IMR-90 (cell line): ENCODE measurements at regions not wholly inside any gene's neighbourhood (a gene's known extent, or its start where the extent isn't known, plus 50 kb on each side); places are given as distances from the start of the nearest gene placed in this dataset.

Experiments
- ATAC-seq: fragments of 200-7000 bp; cut with Tn5 transposase; 2 replicates; pipeline ENCODE4 v1.9.1; 2020; ENCODE audit warnings: low read depth, mild to moderate bottlenecking, moderate library complexity
- BruUV-seq: library from RNA; stranded (reverse); fragments of 400-500 nt; replicated peaks from 2 replicates; lab custom pipeline; 2021; lab: Mats Ljungman, UMichigan
- CTCF ChIA-PET: fragments of 300-600 bp; formaldehyde crosslinking; extraction: SDS; loops from one replicate; lab custom pipeline; 2021; ENCODE audit warnings: antibody characterized with exemption; lab: Yijun Ruan, JAX
- POLR2A ChIA-PET: fragments of 300-600 bp; sonication (Branson Sonifier 250); formaldehyde crosslinking; loops from one replicate; lab custom pipeline; 2022; ENCODE audit warnings: antibody characterized with exemption; ENCODE audit not compliant: unreplicated experiment; lab: Charles Lee
- DNase-seq: peaks from one replicate; pipeline ENCODE4 v3.0.0; 2013
- H2AFZ ChIP-seq: replicated peaks from 2 replicates; pipeline ENCODE3; 2013; ENCODE audit warnings: low read length, mild to moderate bottlenecking; ENCODE audit not compliant: poor library complexity
- H2AK5ac ChIP-seq: 2 replicates; pipeline ENCODE4 v1.6.1; 2013; ENCODE audit warnings: low read depth, low read length, inconsistent platforms
- H2AK9ac ChIP-seq: replicated peaks from 2 replicates; pipeline ENCODE3; 2013; ENCODE audit warnings: mild to moderate bottlenecking, low read depth, low read length, moderate library complexity; ENCODE audit not compliant: poor library complexity
- H2BK120ac ChIP-seq: 2 replicates; pipeline ENCODE4 v1.6.1; 2013; ENCODE audit warnings: low read depth, low read length, inconsistent platforms
- H2BK15ac ChIP-seq: 3 replicates; pipeline ENCODE4 v1.6.1; 2013; ENCODE audit warnings: low read depth, low read length, inconsistent platforms
- H2BK20ac ChIP-seq: 2 replicates; pipeline ENCODE4 v1.6.1; 2013; ENCODE audit warnings: low read depth, mild to moderate bottlenecking, inconsistent platforms, low read length, moderate library complexity
- H2BK5ac ChIP-seq: 2 replicates; pipeline ENCODE4 v1.6.1; 2013; ENCODE audit warnings: mild to moderate bottlenecking, low read depth, low read length, inconsistent platforms; ENCODE audit not compliant: poor library complexity, severe bottlenecking
- H3K14ac ChIP-seq: replicated peaks from 2 replicates; pipeline ENCODE4 v1.6.1; 2013; ENCODE audit warnings: low read depth, low read length, inconsistent platforms
- H3K18ac ChIP-seq: 2 replicates; pipeline ENCODE4 v1.6.1; 2013; ENCODE audit warnings: low read depth, low read length, control low read depth
- H3K23ac ChIP-seq: 2 replicates; pipeline ENCODE4 v1.6.1; 2013; ENCODE audit warnings: low read depth, low read length, inconsistent platforms
- H3K27ac ChIP-seq: 2 replicates; pipeline ENCODE4 v1.5.1; 2013; ENCODE audit warnings: mild to moderate bottlenecking, control low read depth, low read length; ENCODE audit not compliant: insufficient read depth
- H3K27me3 ChIP-seq: 2 replicates; pipeline ENCODE4 v1.6.1; 2013; ENCODE audit warnings: low read length; ENCODE audit not compliant: control insufficient read depth, insufficient read depth
- H3K36me3 ChIP-seq: 2 replicates; pipeline ENCODE4 v1.6.1; 2013; ENCODE audit warnings: low read length, mixed read lengths; ENCODE audit not compliant: control insufficient read depth, insufficient read depth
- H3K4ac ChIP-seq: 2 replicates; pipeline ENCODE4 v1.6.1; 2013; ENCODE audit warnings: low read depth, low read length, inconsistent platforms
- H3K4me1 ChIP-seq: 2 replicates; pipeline ENCODE4 v1.6.1; 2013; ENCODE audit warnings: low read length, mixed read lengths; ENCODE audit not compliant: control insufficient read depth, insufficient read depth
- H3K4me2 ChIP-seq: 2 replicates; pipeline ENCODE4 v1.6.1; 2013; ENCODE audit warnings: low read depth, mild to moderate bottlenecking, control low read depth, low read length, moderate library complexity
- H3K4me3 ChIP-seq: 2 replicates; pipeline ENCODE4 v1.5.1; 2013; ENCODE audit warnings: low read depth, mild to moderate bottlenecking, control low read depth, low read length, moderate library complexity; ENCODE audit not compliant: insufficient read depth
- H3K56ac ChIP-seq: 2 replicates; pipeline ENCODE4 v1.6.1; 2013; ENCODE audit warnings: low read length, inconsistent platforms; ENCODE audit not compliant: insufficient read depth; ENCODE audit errors: extremely low read depth
- H3K79me1 ChIP-seq, 2 experiments: 2 replicates each; pipeline ENCODE4 v1.6.1; 2013; ENCODE audit warnings: low read length in 2 of 2, inconsistent platforms in 1 of 2, low read depth in 1 of 2
- H3K9ac ChIP-seq: 2 replicates; pipeline ENCODE4 v1.6.1; 2013; ENCODE audit warnings: low read depth, low read length, control low read depth
- H3K9me1 ChIP-seq: 2 replicates; pipeline ENCODE4 v1.6.1; 2013; ENCODE audit warnings: low read length, inconsistent platforms; ENCODE audit not compliant: insufficient read depth
- H3K9me3 ChIP-seq: 2 replicates; pipeline ENCODE4 v1.6.1; 2013; ENCODE audit warnings: low read length; ENCODE audit not compliant: control insufficient read depth, insufficient read depth
- H4K20me1 ChIP-seq: 2 replicates; pipeline ENCODE4 v1.6.1; 2013; ENCODE audit warnings: low read length, inconsistent platforms; ENCODE audit not compliant: insufficient read depth
- H4K5ac ChIP-seq: 2 replicates; pipeline ENCODE4 v1.6.1; 2013; ENCODE audit warnings: mild to moderate bottlenecking, low read depth, low read length, control low read depth
- H4K8ac ChIP-seq, 2 experiments: 2 replicates each; pipeline ENCODE4 v1.6.1; 2013; ENCODE audit warnings: low read depth in 2 of 2, low read length in 2 of 2, control low read depth in 1 of 2, inconsistent platforms in 1 of 2
- H4K91ac ChIP-seq: 2 replicates; pipeline ENCODE4 v1.6.1; 2013; ENCODE audit warnings: low read depth, low read length, inconsistent platforms; ENCODE audit not compliant: insufficient read depth
- BHLHE40 ChIP-seq: fragments of 150-350 bp; IDR thresholded peaks from 2 replicates; pipeline ENCODE4 v1.6.1; 2016; ENCODE audit warnings: mild to moderate bottlenecking, low read depth, low read length
- CEBPB ChIP-seq: IDR thresholded peaks from 2 replicates; pipeline ENCODE4 v1.6.1; 2012; ENCODE audit warnings: low read depth, low read length, improper control_type of control experiment
- CHD1 ChIP-seq: IDR thresholded peaks from 2 replicates; pipeline ENCODE4 v1.6.1; 2012; ENCODE audit warnings: low read depth, low read length, improper control_type of control experiment
- CTCF ChIP-seq: conservative IDR thresholded peaks from 2 replicates; pipeline ENCODE4 v1.5.1; 2012; ENCODE audit warnings: mild to moderate bottlenecking, low read depth, low read length, improper control_type of control experiment
- ELK1 ChIP-seq: fragments of 150-350 bp; IDR thresholded peaks from 2 replicates; pipeline ENCODE4 v1.6.1; 2016; ENCODE audit warnings: low read depth, mild to moderate bottlenecking, low read length, moderate library complexity, borderline replicate concordance
- FOS ChIP-seq: fragments of 150-350 bp; IDR thresholded peaks from 2 replicates; pipeline ENCODE4 v1.6.1; 2016; ENCODE audit warnings: low read depth, low read length
- MAFK ChIP-seq: IDR thresholded peaks from 2 replicates; pipeline ENCODE4 v1.6.1; 2012; ENCODE audit warnings: low read depth, low read length, improper control_type of control experiment
- MAZ ChIP-seq: IDR thresholded peaks from 2 replicates; pipeline ENCODE4 v1.6.1; 2012; ENCODE audit warnings: low read depth, mild to moderate bottlenecking, low read length, improper control_type of control experiment, moderate library complexity, borderline replicate concordance
- MXI1 ChIP-seq: IDR thresholded peaks from 2 replicates; pipeline ENCODE4 v1.6.1; 2012; ENCODE audit warnings: low read depth, mild to moderate bottlenecking, low read length, moderate library complexity, borderline replicate concordance
- NFE2L2 ChIP-seq: fragments of 150-350 bp; IDR thresholded peaks from 2 replicates; pipeline ENCODE4 v1.6.1; 2016; ENCODE audit warnings: low read depth, mild to moderate bottlenecking, low read length
- POLR2A ChIP-seq: IDR thresholded peaks from 2 replicates; pipeline ENCODE4 v1.6.1; 2012; ENCODE audit warnings: mild to moderate bottlenecking, low read depth, low read length
- RAD21 ChIP-seq: IDR thresholded peaks from 2 replicates; pipeline ENCODE4 v1.6.1; 2012; ENCODE audit warnings: low read length, improper control_type of control experiment
- RCOR1 ChIP-seq: IDR thresholded peaks from 2 replicates; pipeline ENCODE4 v1.6.1; 2012; ENCODE audit warnings: mild to moderate bottlenecking, low read length, improper control_type of control experiment; ENCODE audit not compliant: insufficient replicate concordance
- RFX5 ChIP-seq: IDR thresholded peaks from 2 replicates; pipeline ENCODE4 v1.8.0; 2012; ENCODE audit warnings: low read depth, mild to moderate bottlenecking, low read length, moderate library complexity
- SMC3 ChIP-seq: fragments of 150-350 bp; IDR thresholded peaks from 2 replicates; pipeline ENCODE4 v1.6.1; 2016; ENCODE audit warnings: low read depth, mild to moderate bottlenecking, antibody characterized with exemption, low read length, moderate library complexity
- USF2 ChIP-seq: fragments of 150-350 bp; IDR thresholded peaks from 2 replicates; pipeline ENCODE4 v1.6.1; 2017; ENCODE audit warnings: mild to moderate bottlenecking, antibody characterized with exemption, low read length, low read depth
- WGBS, 2 experiments: methylation state at CpG; one replicate each; pipeline versions ENCODE4 v1.1.5 to v1.1.7; 2013; ENCODE audit warnings: missing lambda C conversion rate in 2 of 2; ENCODE audit not compliant: insufficient read length in 1 of 2; ENCODE audit errors: extremely low coverage in 2 of 2; 5-methylcytosine and 5-hydroxymethylcytosine counted together
- dilution Hi-C: fragments of 300-500 bp; cut with HindIII; formaldehyde crosslinking; loops from one replicate; pipeline ENCODE4 v1.14.3; 2018; ENCODE audit warnings: low sequenced_read_pairs; ENCODE audit not compliant: unreplicated experiment
- in situ Hi-C: fragments of 300-500 bp; cut with MboI; formaldehyde crosslinking; loops from 3 replicates; pipeline ENCODE4 v1.14.3; 2019; ENCODE audit warnings: low sequenced_read_pairs, inconsistent platforms, mixed read lengths
- intact Hi-C: fragments of 100-400 bp; cut with micrococcal nuclease; formaldehyde crosslinking; loops from 2 replicates; pipeline ENCODE4 v1.10.0; 2022

- DNase-seq: no peak
- Histone ChIP-seq H3K4me1 (no peaks in the 10 kb centered on the region), H3K27me3 (no peaks in the 10 kb centered on the region), H3K4me2 (no peak overlapping the region), H3K9me1 (no peaks in the 10 kb centered on the region), H3K56ac (no peak overlapping the region), H2AK9ac (no peak overlapping the region), H2BK120ac (no peak overlapping the region), H4K5ac (no peak overlapping the region), H3K9me3 (peaks cover 11% of the 10 kb centered on the region), H3K36me3 (no peaks in the 10 kb centered on the region), H3K9ac (no peak overlapping the region), H2AK5ac (no peak overlapping the region), H3K27ac (no peak overlapping the region), H2BK5ac (no peak overlapping the region), H2BK15ac (no peak overlapping the region), H2AFZ (no peak overlapping the region), H2BK20ac (no peak overlapping the region), H4K91ac (no peak overlapping the region), H3K18ac (no peak overlapping the region), H4K8ac (no peak overlapping the region), H3K4me3 (no peak overlapping the region), H3K23ac (no peak overlapping the region), H4K20me1 (no peaks in the 10 kb centered on the region), H3K4ac (no peak overlapping the region), H3K79me1 (no peaks in the 10 kb centered on the region), H3K14ac (no peak overlapping the region)
- dilution Hi-C loops: no loop called here
- WGBS, 2 experiments: 80% methylated on average over 4 of the region's 11 CpGs; no CpG with 5 or more reads in 1 of the 2 experiments
- POLR2A ChIA-PET: no interaction called here
- no peak for ATAC-seq
- CTCF ChIA-PET: no interaction called here
- TF ChIP-seq RFX5 (no peak), USF2 (no peak), ELK1 (no peak), SMC3 (no peak), FOS (no peak), CTCF (no peak), MXI1 (no peak), BHLHE40 (no peak), NFE2L2 (no peak), POLR2A (no peak), RAD21 (no peak), RCOR1 (no peak), CEBPB (no peak), MAFK (no peak), CHD1 (no peak), MAZ (no peak)
- intact Hi-C loops: no loop called here
- in situ Hi-C loops: no loop called here
- BruUV-seq: no TSS peak
Measured at GRCh38 chr9:65459756-65460320, 174.8 kb upstream of the FOXD4L5 start.
